ENCODE measurements at regions not wholly inside any gene's neighbourhood (a gene's known extent, or its start where the extent isn't known, plus 50 kb on each side); places are given as distances from the start of the nearest gene placed in this dataset.

GRCh38 chr3:177883091-177883490, 653.1 kb upstream of the KCNMB2 start:
- TF ChIP-seq CTCF (conservative IDR thresholded peaks at IDR 0.05): no peak
- TF ChIP-seq EZH2 (IDR thresholded peaks at IDR 0.05; ENCODE audit: low read depth): no peak

Measured in PC-9 (cell line).